Hematopoietic multipotent progenitor cell treated with erythropoietin and hydrocortisone succinate and interleukin-3 and kit ligand, for 6 days (in vitro differentiated cells): ENCODE measurements at regions not wholly inside any gene's neighbourhood (a gene's known extent, or its start where the extent isn't known, plus 50 kb on each side); places are given as distances from the start of the nearest gene placed in this dataset.
A peak's percentile ranks its signal among the peaks of the same experiment; 100 is the strongest.
"Not testable (repeated sequence)": the region's sequence is repeated elsewhere in the genome, so short reads cannot be mapped to it uniquely, and the experiment has no call there.

ENCODE experiments used
- DNase-seq: peaks from one replicate; pipeline ENCODE4 v3.0.0-alpha.2; 2015

- DNase-seq = not testable (repeated sequence)
Observed at GRCh38 chr2:179385756-179386155, 121.1 kb upstream of the SESTD1 start.

- DNase-seq = no peak
Observed at GRCh38 chr2:179383975-179384374, 119.3 kb upstream of the SESTD1 start.

- DNase-seq = no peak
Observed at GRCh38 chr2:179377296-179377695, 112.7 kb upstream of the SESTD1 start.

- DNase-seq = no peak
Observed at GRCh38 chr2:179376881-179377280, 112.2 kb upstream of the SESTD1 start.

GRCh38 chr2:179373816-179374215 is 109.2 kb upstream of the SESTD1 start:
- DNase-seq = no peak

GRCh38 chr2:179365561-179365960 is 100.9 kb upstream of the SESTD1 start:
- not testable (repeated sequence) for DNase-seq

GRCh38 chr2:179355881-179356280 is 91.2 kb upstream of the SESTD1 start:
- DNase-seq = no peak

- DNase-seq = peak; percentile 19
Observed at GRCh38 chr2:179354739-179355537, 90.3 kb upstream of the SESTD1 start.

GRCh38 chr2:179354296-179354695 is 89.7 kb upstream of the SESTD1 start:
- no peak for DNase-seq

- DNase-seq = no peak
Observed at GRCh38 chr2:179352181-179352580, 87.5 kb upstream of the SESTD1 start.

GRCh38 chr2:179351057-179351456 is 86.4 kb upstream of the SESTD1 start:
- DNase-seq = no peak

- DNase-seq = no peak
Observed at GRCh38 chr2:179349670-179350303, 85.2 kb upstream of the SESTD1 start.

- no peak for DNase-seq
Observed at GRCh38 chr2:179348906-179349305, 84.3 kb upstream of the SESTD1 start.

GRCh38 chr2:179344970-179345369 is 80.3 kb upstream of the SESTD1 start:
- DNase-seq = no peak

GRCh38 chr2:179344280-179344964 is 79.8 kb upstream of the SESTD1 start:
- peak; percentile 13 for DNase-seq

GRCh38 chr2:179343945-179344279 is 79.3 kb upstream of the SESTD1 start:
- no peak for DNase-seq

- no peak for DNase-seq
Observed at GRCh38 chr2:179341152-179341866, 76.7 kb upstream of the SESTD1 start.

- peak; percentile 56 for DNase-seq
Observed at GRCh38 chr2:179340678-179341077, 76.0 kb upstream of the SESTD1 start.

GRCh38 chr2:179338681-179339080 is 74.0 kb upstream of the SESTD1 start:
- no peak for DNase-seq

GRCh38 chr2:179336782-179337534 is 72.3 kb upstream of the SESTD1 start:
- DNase-seq = no peak

- no peak for DNase-seq
Observed at GRCh38 chr2:179335732-179336131, 71.1 kb upstream of the SESTD1 start.

GRCh38 chr2:179332903-179333302 is 68.3 kb upstream of the SESTD1 start:
- no peak for DNase-seq

GRCh38 chr2:179331061-179331460 is 66.4 kb upstream of the SESTD1 start:
- no peak for DNase-seq
